NCI-H526 (cell line): ENCODE measurements at regions not wholly inside any gene's neighbourhood (a gene's known extent, or its start where the extent isn't known, plus 50 kb on each side); places are given as distances from the start of the nearest gene placed in this dataset.

Experiments used
- DNase-seq, 2 experiments: peaks; one replicate each; lab custom pipeline; 2025; lab: John Stamatoyannopoulos, UW

GRCh38 chr3:194769020-194769643 is 83.4 kb downstream of the FAM43A start:
- DNase-seq: peak; percentile 98 to 99

GRCh38 chr3:194772241-194773000 is 86.7 kb downstream of the FAM43A start:
- peak in 1 of 2 experiments; percentile 12 for DNase-seq

GRCh38 chr3:194773216-194773615 is 87.5 kb downstream of the FAM43A start:
- no peak for DNase-seq

- DNase-seq: peak; percentile 49 to 68
These were observed 88.2 kb downstream of the FAM43A start for GRCh38 chr3:194773771-194774455.

GRCh38 chr3:194775266-194775665 is 89.6 kb downstream of the FAM43A start:
- DNase-seq: no peak

GRCh38 chr3:194775731-194776130 is 90.0 kb downstream of the FAM43A start:
- no peak for DNase-seq

- DNase-seq: peak; percentile 2 to 54
These were observed 92.0 kb downstream of the FAM43A start for GRCh38 chr3:194777729-194778128.

- DNase-seq: no peak
These were observed 94.1 kb downstream of the FAM43A start for GRCh38 chr3:194779729-194780224.

- DNase-seq: no peak
These were observed 95.0 kb downstream of the FAM43A start for GRCh38 chr3:194780706-194781105.

GRCh38 chr3:194781617-194782016 is 95.9 kb downstream of the FAM43A start:
- no peak for DNase-seq

- no peak for DNase-seq
These were observed 97.2 kb downstream of the FAM43A start for GRCh38 chr3:194782698-194783404.

GRCh38 chr3:194784361-194784760 is 98.7 kb downstream of the FAM43A start:
- DNase-seq: no peak

GRCh38 chr3:194785315-194785714 is 99.6 kb downstream of the FAM43A start:
- no peak for DNase-seq

GRCh38 chr3:194787072-194787471 is 101.4 kb downstream of the FAM43A start:
- DNase-seq: no peak

GRCh38 chr3:194787650-194788049 is 102.0 kb downstream of the FAM43A start:
- DNase-seq: no peak

- DNase-seq: no peak
These were observed 106.7 kb downstream of the FAM43A start for GRCh38 chr3:194792368-194792767.

- no peak for DNase-seq
These were observed 112.0 kb downstream of the FAM43A start for GRCh38 chr3:194797555-194798250.

GRCh38 chr3:194798486-194798885 is 112.8 kb downstream of the FAM43A start:
- DNase-seq: no peak

- no peak for DNase-seq
These were observed 114.3 kb downstream of the FAM43A start for GRCh38 chr3:194800002-194800401.

- DNase-seq: no peak
These were observed 116.1 kb downstream of the FAM43A start for GRCh38 chr3:194801461-194802432.
